Hematopoietic multipotent progenitor cell treated with erythropoietin and hydrocortisone succinate and interleukin-3 and kit ligand, for 17 days (in vitro differentiated cells): ENCODE measurements at regions not wholly inside any gene's neighbourhood (a gene's known extent, or its start where the extent isn't known, plus 50 kb on each side); places are given as distances from the start of the nearest gene placed in this dataset.

Experiments used
- DNase-seq: peaks from one replicate; pipeline ENCODE4 v3.0.0-alpha.2; 2015; ENCODE audit warnings: low spot score

DNA sequence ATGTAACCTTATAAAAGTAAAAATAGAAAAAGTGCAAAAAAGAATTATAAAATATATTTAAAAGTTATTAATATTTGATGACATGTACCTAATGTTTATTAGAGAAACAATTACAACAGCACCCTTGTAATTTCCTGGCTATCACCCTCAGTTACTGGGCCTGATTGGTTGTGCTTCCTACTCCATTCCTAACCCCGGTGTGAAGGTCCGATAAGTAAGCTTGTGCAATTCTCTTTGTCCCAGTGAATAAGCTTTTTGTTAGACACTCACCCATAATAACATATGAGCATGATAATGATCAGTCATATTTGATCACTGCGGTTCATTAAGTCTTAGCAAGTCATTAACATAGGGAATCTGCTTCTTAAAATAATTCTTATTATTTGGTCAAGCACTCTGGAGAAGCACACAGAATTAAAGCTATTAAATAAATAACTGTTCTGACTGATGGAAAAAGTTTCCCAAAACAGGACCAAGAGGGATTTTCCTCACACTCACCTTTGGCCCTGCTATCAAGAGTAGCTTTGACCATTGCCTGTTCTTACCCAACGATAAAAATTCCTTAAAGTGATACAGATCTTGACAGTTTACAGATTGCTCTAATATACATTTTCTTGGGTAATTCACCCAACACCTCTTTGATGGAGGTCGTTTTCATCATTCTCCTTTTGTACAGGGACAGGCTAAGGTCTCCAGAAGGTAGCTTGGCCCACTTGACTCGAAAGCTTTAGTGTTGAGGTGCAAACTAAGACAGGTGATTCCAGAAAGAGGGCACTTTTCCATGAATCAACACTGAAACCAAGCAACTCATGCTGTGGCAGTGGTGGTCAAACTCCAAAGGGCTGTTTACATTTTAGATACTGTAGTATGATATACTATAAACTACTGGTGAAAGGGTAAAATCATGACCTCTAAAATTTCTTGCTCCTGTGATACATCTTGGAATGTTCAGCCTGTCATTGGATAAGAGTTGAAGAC, 543.0 kb upstream of the KCNMB2 start:
- DNase-seq: no peak

DNA sequence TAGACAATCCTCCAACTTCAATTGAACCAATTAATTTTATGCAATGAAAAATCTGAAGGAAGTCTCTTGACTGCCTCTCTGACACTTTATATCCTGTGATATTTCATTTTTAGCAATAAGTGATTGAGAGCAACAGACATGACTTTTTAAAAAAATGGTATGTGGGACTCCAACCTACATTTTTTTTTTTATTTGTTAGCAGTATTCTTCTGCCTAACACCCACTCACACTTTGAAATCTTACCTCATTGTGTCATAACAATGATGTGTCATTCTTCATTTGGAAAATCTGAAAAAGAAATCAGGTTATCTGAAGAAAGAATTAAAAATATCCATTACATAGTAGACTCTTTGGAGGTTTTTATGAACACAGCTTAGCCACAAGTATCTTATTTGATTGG, 541.3 kb upstream of the KCNMB2 start:
- no peak for DNase-seq

DNA sequence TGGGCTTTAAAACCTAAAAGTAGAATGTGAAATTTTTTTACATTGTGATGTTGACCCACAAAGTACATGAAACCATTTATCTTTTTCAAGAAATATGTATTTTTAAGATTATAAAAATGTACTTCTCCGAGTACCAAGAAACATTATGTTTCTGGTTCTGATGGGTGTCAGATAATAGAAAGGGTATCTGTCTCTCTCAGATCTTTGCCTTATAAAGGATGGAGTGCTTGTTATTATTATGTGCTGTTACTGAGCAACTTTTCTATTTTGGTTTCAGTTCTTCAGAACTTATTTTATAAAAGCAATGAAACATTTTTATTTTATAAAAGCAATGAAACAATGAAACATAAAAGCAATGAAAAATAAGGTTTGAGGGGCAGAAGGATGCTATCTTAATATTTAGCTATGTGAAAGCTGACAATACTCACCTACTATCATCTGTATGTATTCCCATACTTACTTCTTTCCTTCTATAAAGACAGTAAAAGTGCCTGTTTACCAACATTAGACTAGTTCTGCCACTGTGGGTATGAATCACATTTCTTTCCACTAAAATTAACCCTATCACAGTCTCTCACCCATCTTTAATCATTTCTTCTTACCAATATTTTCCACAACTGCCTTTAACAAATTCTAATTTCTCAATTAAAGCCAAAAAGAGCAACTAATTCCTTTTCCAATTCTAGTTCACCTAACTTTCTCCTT, 540.7 kb upstream of the KCNMB2 start:
- no peak for DNase-seq

DNA sequence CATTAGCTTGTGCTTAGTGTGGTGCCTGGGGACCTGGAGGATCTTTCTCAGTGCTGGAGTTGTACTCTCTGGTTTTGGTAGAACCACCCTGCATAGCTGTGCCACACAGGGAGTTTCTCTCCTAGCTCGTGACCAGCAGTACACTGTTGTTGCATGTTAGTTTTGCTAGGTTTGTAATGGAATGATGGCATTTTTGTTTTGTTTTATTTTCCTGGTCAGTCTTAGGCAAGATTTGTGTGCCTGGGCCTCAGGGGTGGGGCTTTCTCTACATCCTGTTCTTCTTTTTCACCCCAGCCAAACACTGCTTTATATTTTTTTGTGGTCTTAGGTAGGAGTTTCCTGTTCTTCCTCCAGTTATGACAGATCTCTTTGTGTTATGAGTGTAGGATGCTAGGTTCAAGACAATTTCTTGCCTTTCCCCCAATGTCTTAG, 534.5 kb upstream of the KCNMB2 start:
- DNase-seq: no peak

- DNase-seq: no peak
Measured at GRCh38 chr3:178002113-178002512, 534.1 kb upstream of the KCNMB2 start.

DNA sequence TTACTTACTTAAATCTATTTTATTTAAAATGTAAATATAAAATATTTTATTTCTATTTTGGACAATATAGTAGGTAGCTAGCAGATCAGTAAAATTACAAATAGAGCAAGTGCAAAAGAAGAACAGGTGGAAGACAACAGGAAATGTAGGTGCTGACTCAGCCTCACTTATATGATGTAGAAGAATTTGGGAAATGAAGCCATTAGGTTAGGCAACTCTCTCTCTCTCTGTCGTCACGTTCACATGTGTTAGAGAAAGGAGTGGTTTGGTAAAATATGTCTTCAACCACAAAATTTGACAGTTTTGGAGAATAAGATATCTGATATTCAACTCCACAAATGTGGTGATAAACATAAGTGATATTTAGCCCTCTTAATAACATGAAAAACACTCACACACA, 532.5 kb upstream of the KCNMB2 start:
- DNase-seq: no peak

- DNase-seq: no peak
Measured at GRCh38 chr3:178005961-178006360, 530.3 kb upstream of the KCNMB2 start.

- no peak for DNase-seq
Measured at GRCh38 chr3:178010306-178010705, 525.9 kb upstream of the KCNMB2 start.

- no peak for DNase-seq
Measured at GRCh38 chr3:178019645-178020044, 516.6 kb upstream of the KCNMB2 start.

DNA sequence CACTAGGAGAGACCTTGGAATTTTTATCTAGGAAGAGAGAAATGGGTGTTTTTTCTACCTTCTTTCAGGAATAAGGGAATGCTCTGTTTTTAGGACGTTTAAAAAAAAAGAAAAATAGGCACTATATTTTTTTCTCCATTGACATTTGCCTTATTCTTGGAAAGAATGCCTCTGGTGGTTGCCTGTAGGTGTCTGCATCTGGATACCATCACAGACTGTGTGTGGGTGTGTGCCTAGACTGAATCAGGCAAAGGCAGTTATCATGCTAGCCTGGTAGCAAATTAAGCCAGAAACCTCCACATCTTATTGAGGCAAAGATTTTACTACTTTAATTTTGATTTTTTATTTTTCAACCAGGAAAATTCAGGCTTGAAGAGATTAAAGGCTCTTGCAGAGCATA, 513.6 kb upstream of the KCNMB2 start:
- DNase-seq: no peak

- no peak for DNase-seq
Measured at GRCh38 chr3:178028933-178029332, 507.3 kb upstream of the KCNMB2 start.

DNA sequence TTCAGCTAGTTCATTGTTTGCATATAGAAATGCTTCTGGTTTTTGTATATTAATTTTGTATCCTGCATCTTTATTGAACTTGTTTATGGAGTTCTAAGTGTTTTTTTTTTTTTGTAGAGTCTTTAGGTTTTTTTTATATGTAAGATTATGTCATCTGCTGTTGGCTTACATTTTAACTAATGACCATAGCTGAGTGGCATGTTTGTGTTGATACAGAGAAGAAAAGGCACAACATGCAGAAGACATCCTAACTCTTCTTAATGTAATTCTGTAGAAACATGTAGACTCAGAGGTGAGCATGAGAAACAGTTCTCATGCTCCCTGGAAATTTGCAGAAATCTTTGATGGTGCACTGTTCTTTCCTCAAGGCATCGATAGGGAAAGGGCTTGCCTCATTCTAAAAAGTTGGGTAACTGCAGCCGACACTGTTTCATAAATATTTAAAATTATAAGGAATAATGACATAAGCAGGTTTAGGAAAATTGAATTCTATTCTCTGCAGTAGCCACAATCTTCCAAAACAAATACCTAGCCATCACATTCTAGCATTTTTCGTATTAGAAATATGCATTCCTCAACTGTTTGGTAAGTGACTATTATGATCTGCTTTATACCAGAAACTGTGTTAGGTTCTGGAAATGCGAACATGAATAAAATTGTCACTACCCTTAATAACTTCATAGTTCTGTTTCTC, 499.6 kb upstream of the KCNMB2 start:
- no peak for DNase-seq

GRCh38 chr3:178041931-178042330, 494.3 kb upstream of the KCNMB2 start:
- no peak for DNase-seq

GRCh38 chr3:178042376-178042775, 493.9 kb upstream of the KCNMB2 start:
- DNase-seq: no peak

- DNase-seq: no peak
Measured at GRCh38 chr3:178043084-178043483, 493.2 kb upstream of the KCNMB2 start.

DNA sequence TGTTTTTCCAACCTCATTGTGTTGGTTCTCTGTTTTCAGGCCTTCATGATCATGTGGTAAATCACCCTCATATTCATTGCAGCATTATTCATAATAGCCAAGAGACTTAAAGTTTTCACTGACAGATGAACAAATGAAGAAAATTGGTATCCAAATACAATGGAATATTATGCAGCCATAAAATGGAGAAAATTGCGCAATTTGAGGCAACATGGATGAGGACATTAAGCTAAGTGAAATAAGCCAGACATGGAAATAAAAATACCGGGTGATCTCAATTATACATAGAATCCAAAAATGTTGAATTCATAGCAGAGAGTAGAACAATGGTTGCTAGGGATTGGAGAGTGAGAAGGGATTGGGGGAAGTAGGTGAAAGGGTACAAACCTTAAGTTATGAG, 491.9 kb upstream of the KCNMB2 start:
- no peak for DNase-seq

GRCh38 chr3:178047496-178047895, 488.7 kb upstream of the KCNMB2 start:
- DNase-seq: no peak

DNA sequence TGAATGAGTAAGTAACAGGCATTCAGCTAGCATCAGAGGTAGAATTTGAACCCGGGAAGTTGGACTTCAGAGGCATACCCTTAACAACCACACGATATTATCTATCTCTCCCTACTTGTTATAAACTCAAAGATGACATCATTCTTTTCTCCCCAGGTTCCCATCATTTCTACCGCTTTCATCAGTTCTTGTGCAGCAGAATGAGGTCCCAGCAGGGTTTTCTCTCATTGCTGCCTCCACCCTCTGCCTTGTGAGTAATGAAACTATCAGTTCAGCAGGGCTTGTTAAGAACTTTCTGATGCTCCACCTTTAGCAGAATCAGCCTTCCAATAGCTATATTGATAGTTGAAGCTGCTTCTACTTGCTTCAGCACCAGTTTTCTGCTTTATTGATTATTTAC, 487.5 kb upstream of the KCNMB2 start:
- DNase-seq: no peak

- DNase-seq: no peak
Measured at GRCh38 chr3:178054471-178054870, 481.8 kb upstream of the KCNMB2 start.

- no peak for DNase-seq
Measured at GRCh38 chr3:178055939-178056338, 480.3 kb upstream of the KCNMB2 start.

- no peak for DNase-seq
Measured at GRCh38 chr3:178056868-178057267, 479.4 kb upstream of the KCNMB2 start.

DNA sequence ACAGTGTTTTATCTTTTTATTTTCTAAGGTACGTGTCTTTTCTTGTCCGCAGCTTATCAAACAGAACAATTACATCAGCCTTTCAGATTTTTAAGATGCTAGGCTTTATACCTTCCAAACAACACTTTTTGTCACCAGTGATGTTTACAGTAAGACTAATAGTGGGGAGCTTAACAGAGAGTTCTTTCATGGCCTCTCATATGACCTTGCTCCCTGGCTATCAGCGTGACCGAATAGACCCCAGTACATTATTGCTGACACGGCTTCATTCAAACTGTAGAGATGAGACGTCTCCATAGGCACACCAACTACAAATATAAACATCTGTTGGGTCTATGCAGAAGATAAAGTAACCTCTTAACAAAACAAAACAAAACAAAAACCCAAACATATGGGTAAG, 477.6 kb upstream of the KCNMB2 start:
- no peak for DNase-seq

DNA sequence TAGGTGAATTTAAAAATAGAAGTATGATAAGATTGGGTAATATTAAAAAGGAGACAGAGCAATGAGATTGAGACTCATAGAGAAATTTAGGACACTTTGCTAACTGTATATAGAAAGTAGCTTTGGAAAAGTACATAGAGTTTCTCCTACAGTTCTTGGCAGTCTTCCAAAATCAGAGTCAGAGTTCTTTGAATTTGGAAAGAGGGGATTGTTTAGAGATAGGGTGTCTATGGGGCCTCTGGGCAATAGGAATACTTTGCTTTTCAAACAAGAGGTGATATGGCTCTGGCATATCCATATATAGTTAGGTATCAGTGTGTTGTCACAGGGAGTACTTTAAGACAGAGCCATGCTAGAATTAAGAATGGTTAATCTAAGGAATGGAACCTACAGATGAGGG, 477.1 kb upstream of the KCNMB2 start:
- no peak for DNase-seq
